ENCODE measurements at regions not wholly inside any gene's neighbourhood (a gene's known extent, or its start where the extent isn't known, plus 50 kb on each side); places are given as distances from the start of the nearest gene placed in this dataset.
"Not testable (repeated sequence)": the region's sequence is repeated elsewhere in the genome, so short reads cannot be mapped to it uniquely, and the experiment has no call there.

DNA sequence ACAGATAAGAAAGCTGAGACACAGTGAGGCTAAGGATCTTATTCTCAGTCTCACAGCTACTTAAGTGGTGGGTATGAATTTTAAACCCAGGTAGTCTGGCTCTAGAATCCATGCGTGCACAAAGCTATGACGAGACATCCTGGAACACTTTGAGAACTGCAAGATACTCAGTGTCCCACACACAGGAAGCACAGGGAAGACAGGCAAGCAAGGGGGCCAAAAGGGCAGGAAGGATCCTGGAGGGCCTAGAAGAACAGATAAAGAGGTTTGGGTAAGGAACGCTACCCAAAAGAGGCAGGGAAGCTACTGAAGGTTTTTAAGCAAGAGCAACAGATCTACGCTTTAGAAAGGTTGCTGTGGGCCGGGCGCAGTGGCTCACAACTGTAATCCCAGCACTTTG is 99.1 kb upstream of the HES1 start:
- H3K9me3 ChIP-seq: no peaks in the 10 kb centered on the region
- intact Hi-C loops (cut with DNase I): no loop called here
- DNase-seq (ENCODE audit: extremely low spot score in 2 of 2): no peak

DNA sequence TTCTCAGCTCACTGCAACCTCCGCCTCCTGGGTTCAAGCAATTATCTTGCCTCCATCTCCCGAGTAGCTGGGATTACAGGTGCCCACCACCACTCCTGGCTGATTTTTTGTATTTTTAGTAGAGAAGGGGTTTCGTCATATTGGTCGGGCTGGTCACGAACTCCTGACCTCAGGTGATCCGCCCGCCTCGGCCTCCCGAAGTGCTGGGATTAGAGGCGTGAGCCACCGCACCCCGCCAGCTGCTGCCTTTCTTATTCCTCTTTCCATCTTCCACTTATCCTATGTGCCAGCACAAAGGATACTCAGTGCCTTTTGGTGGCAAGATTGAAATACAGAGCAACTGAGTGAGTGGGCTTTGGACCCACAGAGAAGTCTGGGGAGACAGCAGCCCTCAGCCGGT is 97.6 kb upstream of the HES1 start:
- H3K4me1 ChIP-seq; H3K9me3 ChIP-seq; DNase-seq (ENCODE audit: extremely low spot score in 2 of 2); H3K27ac ChIP-seq; intact Hi-C loops (cut with DNase I); H3K4me3 ChIP-seq; H3K36me3 ChIP-seq; H3K27me3 ChIP-seq: not testable (repeated sequence)

More for the DNA sequence above, 99.1 kb upstream of the HES1 start:
- TF ChIP-seq, protein P1, sequence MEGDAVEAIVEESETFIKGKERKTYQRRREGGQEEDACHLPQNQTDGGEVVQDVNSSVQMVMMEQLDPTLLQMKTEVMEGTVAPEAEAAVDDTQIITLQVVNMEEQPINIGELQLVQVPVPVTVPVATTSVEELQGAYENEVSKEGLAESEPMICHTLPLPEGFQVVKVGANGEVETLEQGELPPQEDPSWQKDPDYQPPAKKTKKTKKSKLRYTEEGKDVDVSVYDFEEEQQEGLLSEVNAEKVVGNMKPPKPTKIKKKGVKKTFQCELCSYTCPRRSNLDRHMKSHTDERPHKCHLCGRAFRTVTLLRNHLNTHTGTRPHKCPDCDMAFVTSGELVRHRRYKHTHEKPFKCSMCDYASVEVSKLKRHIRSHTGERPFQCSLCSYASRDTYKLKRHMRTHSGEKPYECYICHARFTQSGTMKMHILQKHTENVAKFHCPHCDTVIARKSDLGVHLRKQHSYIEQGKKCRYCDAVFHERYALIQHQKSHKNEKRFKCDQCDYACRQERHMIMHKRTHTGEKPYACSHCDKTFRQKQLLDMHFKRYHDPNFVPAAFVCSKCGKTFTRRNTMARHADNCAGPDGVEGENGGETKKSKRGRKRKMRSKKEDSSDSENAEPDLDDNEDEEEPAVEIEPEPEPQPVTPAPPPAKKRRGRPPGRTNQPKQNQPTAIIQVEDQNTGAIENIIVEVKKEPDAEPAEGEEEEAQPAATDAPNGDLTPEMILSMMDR (IDR thresholded peaks at IDR 0.05): no peak
- TF ChIP-seq POLR2A (IDR thresholded peaks at IDR 0.05) (no peak), POLR2AphosphoS5 (IDR thresholded peaks at IDR 0.05; ENCODE audit: insufficient read depth in 1 of 2, low read depth in 1 of 2) (no peak)
- no peak overlapping the region for H3K4me3 ChIP-seq
- no peak overlapping the region for H3K27ac ChIP-seq
- H3K27me3 ChIP-seq: no peaks in the 10 kb centered on the region
- no peaks in the 10 kb centered on the region for H3K4me1 ChIP-seq
- no peaks in the 10 kb centered on the region for H3K36me3 ChIP-seq

DNA sequence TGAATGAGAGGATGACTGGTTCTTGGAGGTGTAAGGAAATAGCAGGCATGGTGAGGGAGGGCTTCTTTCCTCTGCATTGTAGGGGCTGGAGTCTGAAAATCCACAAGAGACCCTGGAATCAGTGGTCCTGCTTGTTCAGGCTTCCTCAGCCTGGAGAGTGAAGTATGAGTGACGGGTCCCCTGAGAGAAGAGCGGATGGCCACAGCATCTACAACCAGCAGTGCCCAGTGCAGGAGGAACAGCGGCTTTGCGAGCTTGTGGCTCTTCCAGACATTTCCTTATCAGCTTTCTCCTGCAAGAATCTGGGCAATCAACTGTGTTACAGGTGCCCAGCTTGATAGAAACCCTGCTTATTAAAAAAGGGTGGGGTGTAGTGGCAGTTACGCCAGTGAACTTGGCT is 97.0 kb upstream of the HES1 start:
- Histone ChIP-seq H3K4me3 (no peak overlapping the region), H3K27me3 (no peaks in the 10 kb centered on the region), H3K27ac (no peak overlapping the region), H3K4me1 (no peaks in the 10 kb centered on the region), H3K36me3 (no peaks in the 10 kb centered on the region), H3K9me3 (no peaks in the 10 kb centered on the region)
- no peak for DNase-seq (ENCODE audit: extremely low spot score in 2 of 2)
- TF ChIP-seq POLR2A (IDR thresholded peaks at IDR 0.05) (no peak), POLR2AphosphoS5 (IDR thresholded peaks at IDR 0.05; ENCODE audit: insufficient read depth in 1 of 2, low read depth in 1 of 2) (no peak)
- TF ChIP-seq, protein P1 (IDR thresholded peaks at IDR 0.05): no peak
- intact Hi-C loops (cut with DNase I): no loop called here

DNA sequence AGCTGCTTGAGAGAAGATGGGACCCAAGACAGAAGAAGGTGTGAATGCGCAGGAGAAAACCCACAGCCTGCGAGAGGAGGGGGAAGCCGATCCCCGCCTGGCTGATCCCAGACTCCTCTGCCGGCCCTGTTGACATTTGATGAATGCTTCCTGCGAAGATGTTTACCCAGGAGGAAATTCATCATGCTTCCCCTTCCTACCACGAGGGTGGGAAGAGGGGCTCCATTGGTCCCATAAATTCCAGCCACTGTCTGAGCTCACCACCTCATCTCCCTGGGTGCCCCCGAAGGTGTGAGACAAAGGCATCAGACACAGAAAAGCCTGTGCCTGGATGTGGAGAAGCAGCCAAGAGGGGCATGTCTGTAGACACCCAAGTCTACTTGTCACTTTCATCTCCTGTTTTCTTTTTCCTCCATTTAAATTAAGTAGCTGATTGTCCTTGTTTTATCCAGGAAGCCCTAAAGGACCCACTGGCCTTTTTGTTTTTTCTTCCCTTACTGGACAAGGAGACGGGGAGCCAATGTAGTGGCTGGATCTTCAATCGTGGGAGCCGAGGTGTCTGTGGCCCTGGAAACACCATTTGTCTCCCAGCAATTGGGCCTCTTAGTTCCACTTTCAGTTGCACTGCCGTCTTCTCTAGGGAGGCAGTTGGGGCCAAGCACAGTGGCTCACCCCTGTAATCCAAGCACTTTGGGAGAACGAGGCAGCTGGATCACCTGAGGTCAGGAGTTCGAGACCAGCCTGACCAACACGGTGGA is 95.3 kb upstream of the HES1 start:
- no peak overlapping the region for H3K27ac ChIP-seq
- no peaks in the 10 kb centered on the region for H3K36me3 ChIP-seq
- no peaks in the 10 kb centered on the region for H3K4me1 ChIP-seq
- H3K4me3 ChIP-seq: no peak overlapping the region
- TF ChIP-seq POLR2A (IDR thresholded peaks at IDR 0.05) (no peak), POLR2AphosphoS5 (IDR thresholded peaks at IDR 0.05; ENCODE audit: insufficient read depth in 1 of 2, low read depth in 1 of 2) (no peak)
- TF ChIP-seq, protein P1 (IDR thresholded peaks at IDR 0.05): no peak
- H3K27me3 ChIP-seq: no peaks in the 10 kb centered on the region
- no peaks in the 10 kb centered on the region for H3K9me3 ChIP-seq
- DNase-seq (ENCODE audit: extremely low spot score in 2 of 2): no peak
- intact Hi-C loops (cut with DNase I): no loop called here

DNA sequence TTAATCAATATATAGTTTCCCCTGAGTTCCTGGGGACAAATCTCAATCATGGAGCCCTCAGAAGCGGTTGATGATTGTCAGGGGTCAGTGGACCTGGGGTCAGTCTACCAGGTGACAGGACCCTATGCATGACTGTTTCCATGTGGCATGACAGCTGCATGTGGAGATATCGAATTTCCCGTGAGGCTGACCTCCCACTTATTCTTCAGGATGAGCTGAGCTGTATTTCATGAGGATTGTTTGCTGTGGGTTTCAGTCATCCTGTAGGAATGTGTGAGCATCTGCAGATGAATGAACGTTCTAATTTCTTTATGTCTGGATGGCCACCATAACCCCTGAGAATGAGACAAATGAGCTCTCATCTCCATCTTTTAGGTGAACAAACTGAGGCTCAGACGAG is 93.0 kb upstream of the HES1 start:
- Histone ChIP-seq H3K9me3 (no peaks in the 10 kb centered on the region), H3K4me3 (no peak overlapping the region), H3K27me3 (no peaks in the 10 kb centered on the region), H3K36me3 (no peaks in the 10 kb centered on the region), H3K4me1 (peaks cover 10% of the 10 kb centered on the region), H3K27ac (no peak overlapping the region)
- intact Hi-C loops (cut with DNase I): no loop called here
- TF ChIP-seq POLR2A (IDR thresholded peaks at IDR 0.05): no peak
- DNase-seq (ENCODE audit: extremely low spot score in 2 of 2): no peak

DNA sequence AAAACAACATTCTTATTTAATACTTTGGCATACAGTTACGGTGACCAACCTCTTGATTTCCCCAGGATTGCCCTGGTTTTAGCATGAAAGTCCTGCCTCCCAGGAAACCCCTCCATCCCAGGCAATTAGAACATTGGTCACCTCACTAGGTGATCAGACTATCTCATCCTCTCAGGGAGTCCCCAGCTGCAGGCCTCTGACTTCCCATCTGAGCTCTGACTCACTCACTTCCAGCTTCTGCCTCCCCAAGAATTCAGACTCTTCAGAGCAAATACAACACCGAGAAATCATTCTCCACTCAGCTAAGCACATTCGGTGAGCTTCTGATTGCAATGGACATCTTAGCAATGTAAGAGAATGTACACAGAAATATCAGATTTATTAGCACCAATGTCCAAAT is 92.4 kb upstream of the HES1 start:
- Histone ChIP-seq H3K27ac (no peak overlapping the region), H3K36me3 (no peaks in the 10 kb centered on the region), H3K4me1 (peaks cover 10% of the 10 kb centered on the region), H3K9me3 (no peaks in the 10 kb centered on the region), H3K4me3 (no peak overlapping the region), H3K27me3 (no peaks in the 10 kb centered on the region)
- intact Hi-C loops (cut with DNase I): no loop called here
- no peak for DNase-seq (ENCODE audit: extremely low spot score in 2 of 2)
- TF ChIP-seq, protein P1 (IDR thresholded peaks at IDR 0.05): no peak
- TF ChIP-seq POLR2AphosphoS5 (IDR thresholded peaks at IDR 0.05; ENCODE audit: insufficient read depth in 1 of 2, low read depth in 1 of 2) (no peak), POLR2A (IDR thresholded peaks at IDR 0.05) (no peak)
